Heart right ventricle (tissue), 16 donors: ENCODE measurements at regions not wholly inside any gene's neighbourhood (a gene's known extent, or its start where the extent isn't known, plus 50 kb on each side); places are given as distances from the start of the nearest gene placed in this dataset.
"Not testable (repeated sequence)": the region's sequence is repeated elsewhere in the genome, so short reads cannot be mapped to it uniquely, and the experiment has no call there.

ENCODE experiments used
- ATAC-seq, 8 donors: fragments of 200-7000 bp; cut with Tn5 transposase; one replicate each; pipeline ENCODE4 v1.9.1; 2020; ENCODE audit warnings: mild to moderate bottlenecking in 8 of 8, moderate library complexity in 8 of 8, moderate number of reproducible peaks in 1 of 8
- DNase-seq, 2 donors: peaks; one replicate each; pipeline ENCODE4 v3.0.0-alpha.2; 2020
- H3K27ac ChIP-seq, 10 donors: fragments of 200-600 bp; sonication (generic) in 2 of 10; one replicate each; pipeline versions ENCODE4 v1.5.0 to v1.8.0; 2020 to 2022; ENCODE audit warnings: mild to moderate bottlenecking in 3 of 10
- H3K27me3 ChIP-seq, 7 donors: fragments of 200-600 bp; one replicate each; pipeline ENCODE4 v1.8.0; 2021 to 2022; ENCODE audit warnings: mild to moderate bottlenecking in 2 of 7
- H3K36me3 ChIP-seq, 9 donors: fragments of 200-600 bp; sonication (generic) in 1 of 9; one replicate each; pipeline versions ENCODE4 v1.5.0 to v1.8.0; 2020 to 2022; ENCODE audit warnings: mild to moderate bottlenecking in 2 of 9
- H3K4me1 ChIP-seq, 9 donors: fragments of 200-600 bp; sonication (generic) in 1 of 9; one replicate each; pipeline versions ENCODE4 v1.5.0 to v1.8.0; 2020 to 2022; ENCODE audit warnings: mild to moderate bottlenecking in 4 of 9
- H3K4me3 ChIP-seq, 10 donors: fragments of 200-600 bp; sonication (generic) in 2 of 10; one replicate each; pipeline versions ENCODE4 v1.5.0 to v1.8.0; 2020 to 2022; ENCODE audit warnings: mild to moderate bottlenecking in 7 of 10, moderate library complexity in 2 of 10
- H3K9me3 ChIP-seq, 11 donors: fragments of 200-600 bp in 10 of 11; sonication (generic) in 2 of 11; one replicate each; pipeline versions ENCODE4 v1.5.0 to v1.8.0; 2013 to 2022; ENCODE audit warnings: mild to moderate bottlenecking in 2 of 11, control low read depth in 1 of 11, moderate library complexity in 1 of 11
- WGBS, 2 donors: extraction: QIAGEN DNeasy Blood & Tissue Kit; methylation state at CpG; one replicate each; pipeline ENCODE4 v1.1.7; 2013; ENCODE audit warnings: inconsistent platforms in 1 of 2; 5-methylcytosine and 5-hydroxymethylcytosine counted together
- intact Hi-C, 10 donors: fragments of 100-400 bp; cut with DNase I; formaldehyde crosslinking; loops; one replicate each; pipeline versions ENCODE4 v1.11.1 to v1.14.2; 2022
- TF ChIP-seq, protein P1 (sequence below), 9 donors: fragments of 200-600 bp; sonication (generic) in 2 of 9; IDR thresholded peaks; one replicate each; pipeline versions ENCODE4 v1.5.0 to v1.8.0; 2021 to 2022; ENCODE audit warnings: antibody characterized with exemption in 9 of 9, mild to moderate bottlenecking in 5 of 9, moderate library complexity in 1 of 9
- donor health status: Arrhythmogenic right ventricular cardiomyopathy.
- donor health status: ischemic (EF 13 %, LVEDD 7.1; RV severe dilation, severe dysfunction).
- donor health status: healthy with polysubstance abuse.
- donor health status: DM: no; HTN: yes; CAD: no.
- donor health status: DM: no; HTN: no; CAD: no.
- donor health status: ischemic (EF 25% LVEDD 6.9; RV normal size, moderate dysfunction).
- donor health status: ischemic (EF 25% LVEDD 5.7; RV mildly dilated, moderate dysfunction).
- donor health status: healthy.
- donor health status: DM: yes; HTN: yes; CAD: no.
- donor health status: Ischemic cardiomyopathy.
- donor health status: ischemic (EF 35%, LVEDD 5.7; RV mildly dilated, moderate dysfunction).
- donor health status: nonischemic (EF 11% LVEDD 7.7; RV severe dilation, severe dysfunction).
- donor health status: DM: yes; HTN: yes; CAD: no.
- donor health status: PGD.
- donor health status: ischemic (EF 29% LVEDD 5.4; RV normal size, mild dysfunction).
- donor health status: nonischemic (EF 23%, LVEDD 6.1; RV moderate dilation, normal function).

- no peak for ATAC-seq
- H3K9me3 ChIP-seq, result peaks cover 0 to 21% (median 9%) of the 10 kb centered on the region in 11 donors
- H3K4me3 ChIP-seq, result no peak overlapping the region
- WGBS, 2 donors, result 58 to 66% methylated on average over 10 of the region's 10 CpGs
- no peak overlapping the region for H3K27ac ChIP-seq
- intact Hi-C loops, result no loop called here
- H3K36me3 ChIP-seq, result no peaks in the 10 kb centered on the region
- H3K4me1 ChIP-seq, result no peaks in the 10 kb centered on the region
- DNase-seq, result no peak
- H3K27me3 ChIP-seq, result peaks cover 0 to 42% (median 18%) of the 10 kb centered on the region in 7 donors
- TF ChIP-seq, protein P1, sequence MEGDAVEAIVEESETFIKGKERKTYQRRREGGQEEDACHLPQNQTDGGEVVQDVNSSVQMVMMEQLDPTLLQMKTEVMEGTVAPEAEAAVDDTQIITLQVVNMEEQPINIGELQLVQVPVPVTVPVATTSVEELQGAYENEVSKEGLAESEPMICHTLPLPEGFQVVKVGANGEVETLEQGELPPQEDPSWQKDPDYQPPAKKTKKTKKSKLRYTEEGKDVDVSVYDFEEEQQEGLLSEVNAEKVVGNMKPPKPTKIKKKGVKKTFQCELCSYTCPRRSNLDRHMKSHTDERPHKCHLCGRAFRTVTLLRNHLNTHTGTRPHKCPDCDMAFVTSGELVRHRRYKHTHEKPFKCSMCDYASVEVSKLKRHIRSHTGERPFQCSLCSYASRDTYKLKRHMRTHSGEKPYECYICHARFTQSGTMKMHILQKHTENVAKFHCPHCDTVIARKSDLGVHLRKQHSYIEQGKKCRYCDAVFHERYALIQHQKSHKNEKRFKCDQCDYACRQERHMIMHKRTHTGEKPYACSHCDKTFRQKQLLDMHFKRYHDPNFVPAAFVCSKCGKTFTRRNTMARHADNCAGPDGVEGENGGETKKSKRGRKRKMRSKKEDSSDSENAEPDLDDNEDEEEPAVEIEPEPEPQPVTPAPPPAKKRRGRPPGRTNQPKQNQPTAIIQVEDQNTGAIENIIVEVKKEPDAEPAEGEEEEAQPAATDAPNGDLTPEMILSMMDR (IDR thresholded peaks at IDR 0.05), result no peak
Observed at GRCh38 chr17:79549141-79549915, 61.5 kb downstream of the RBFOX3 start.

DNA sequence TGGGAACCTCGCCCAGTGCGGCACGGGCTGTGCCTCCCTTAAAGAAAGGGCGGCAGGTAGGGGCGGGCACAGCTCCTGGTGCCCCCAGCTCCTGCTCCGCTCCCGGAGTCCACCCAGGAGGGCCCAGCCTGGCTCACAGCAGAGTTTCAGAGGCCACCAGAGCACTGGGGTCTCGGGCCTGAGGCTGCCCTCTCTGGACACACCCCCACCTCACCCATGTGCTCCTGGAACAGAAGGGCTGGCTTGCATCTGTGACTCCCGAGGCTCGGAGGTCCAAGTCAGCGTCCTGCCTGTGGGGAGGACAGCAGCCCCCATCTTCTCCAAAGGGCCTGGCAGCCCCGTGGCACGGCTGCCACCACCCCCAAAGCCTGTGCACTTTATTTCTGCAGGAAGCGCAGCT lies 62.7 kb downstream of the RBFOX3 start:
- TF ChIP-seq, protein P1 (IDR thresholded peaks at IDR 0.05), result no peak
- DNase-seq, result no peak
- Histone ChIP-seq H3K27me3 (peaks cover 0 to 54% (median 29%) of the 10 kb centered on the region in 7 donors), H3K9me3 (peaks cover 0 to 14% (median 9%) of the 10 kb centered on the region in 11 donors), H3K36me3 (no peaks in the 10 kb centered on the region), H3K4me3 (no peak overlapping the region), H3K4me1 (no peaks in the 10 kb centered on the region), H3K27ac (no peak overlapping the region)
- ATAC-seq, result no peak
- intact Hi-C loops, result no loop called here
- 81 to 83% methylated on average over 14 of the region's 14 CpGs for WGBS, 2 donors

DNA sequence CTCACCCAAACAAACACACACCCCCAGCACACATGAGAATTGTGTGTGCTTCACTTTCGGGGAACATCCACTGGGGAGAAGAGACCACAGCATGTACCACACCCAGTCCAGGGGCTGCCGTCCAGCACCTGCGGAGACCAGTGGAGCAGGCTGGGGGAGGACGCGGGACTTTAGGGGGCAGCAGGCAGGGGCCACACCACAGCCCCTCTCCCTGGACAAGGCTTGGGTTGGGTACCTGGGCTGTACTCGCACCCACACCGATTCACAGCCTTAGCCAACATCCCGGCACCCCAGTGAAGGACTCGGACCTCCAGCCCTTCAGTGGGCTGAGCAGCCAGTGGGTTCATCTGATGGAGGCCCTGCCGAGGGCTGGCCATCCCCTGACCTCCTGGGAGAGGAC lies 63.3 kb downstream of the RBFOX3 start:
- WGBS, 2 donors, result 81% methylated on average over 10 of the region's 10 CpGs
- ATAC-seq (no peak), DNase-seq (no peak)
- Histone ChIP-seq H3K4me3 (no peak overlapping the region), H3K36me3 (no peaks in the 10 kb centered on the region), H3K27me3 (peaks cover 0 to 57% (median 32%) of the 10 kb centered on the region in 7 donors), H3K27ac (no peak overlapping the region), H3K4me1 (no peaks in the 10 kb centered on the region), H3K9me3 (peaks cover 0 to 9% (median 6%) of the 10 kb centered on the region in 11 donors)
- TF ChIP-seq, protein P1 (IDR thresholded peaks at IDR 0.05), result no peak
- intact Hi-C loops, result no loop called here

DNA sequence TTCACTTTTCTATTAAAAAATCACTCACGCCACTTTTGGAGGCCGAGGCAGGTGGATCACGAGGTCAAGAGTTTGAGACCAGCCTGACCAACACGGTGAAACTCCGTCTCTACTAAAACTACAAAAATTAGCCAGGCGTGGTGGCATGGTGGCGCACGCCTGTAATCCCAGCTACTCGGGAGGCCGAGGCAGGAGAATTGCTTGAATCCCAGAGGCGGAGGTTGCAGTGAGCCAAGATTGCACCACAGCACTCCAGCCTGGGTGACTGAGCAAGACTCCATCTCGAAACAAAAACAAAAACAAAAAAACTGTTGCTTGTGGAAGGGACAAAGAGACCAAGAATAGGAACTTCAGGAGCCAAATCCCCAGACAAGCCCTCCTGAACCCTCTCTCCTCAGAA lies 63.7 kb downstream of the RBFOX3 start:
- H3K36me3 ChIP-seq, ATAC-seq, DNase-seq, H3K4me1 ChIP-seq, intact Hi-C loops, H3K9me3 ChIP-seq, H3K4me3 ChIP-seq, H3K27ac ChIP-seq: not testable (repeated sequence)
- peaks cover 0 to 60% (median 35%) of the 10 kb centered on the region in 7 donors for H3K27me3 ChIP-seq
- WGBS, 2 donors, result 89 to 91% methylated on average over 12 of the region's 12 CpGs

DNA sequence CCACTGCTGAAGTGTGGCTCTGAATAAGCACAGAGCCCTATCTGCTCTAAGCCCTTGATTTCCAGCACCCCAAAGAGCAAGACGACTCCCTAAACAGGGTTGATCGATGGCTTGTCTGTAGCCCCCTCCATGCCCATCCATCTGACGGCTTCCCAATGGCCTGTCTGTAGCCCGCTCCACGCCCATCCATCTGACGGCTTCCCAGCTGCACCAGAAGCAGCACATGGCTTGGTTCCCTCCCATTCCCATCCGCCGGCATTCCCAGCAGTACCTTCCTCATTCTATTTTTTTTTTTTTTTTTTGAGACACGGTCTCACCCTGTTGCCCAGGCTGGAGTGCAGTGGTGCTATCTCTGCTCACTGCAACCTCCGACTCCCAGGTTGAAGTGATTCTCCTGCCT lies 64.5 kb downstream of the RBFOX3 start:
- no peaks in the 10 kb centered on the region for H3K9me3 ChIP-seq
- H3K4me1 ChIP-seq, result no peaks in the 10 kb centered on the region
- TF ChIP-seq, protein P1 (IDR thresholded peaks at IDR 0.05), result no peak
- H3K27ac ChIP-seq, result no peak overlapping the region
- no peak overlapping the region for H3K4me3 ChIP-seq
- DNase-seq (no peak), ATAC-seq (no peak)
- H3K27me3 ChIP-seq, result peaks cover 0 to 67% (median 35%) of the 10 kb centered on the region in 7 donors
- H3K36me3 ChIP-seq, result no peaks in the 10 kb centered on the region
- WGBS, 2 donors, result 75 to 80% methylated on average over 10 of the region's 10 CpGs
- intact Hi-C loops, result no loop called here
